Keratinocyte (primary cell): ENCODE measurements at regions not wholly inside any gene's neighbourhood (a gene's known extent, or its start where the extent isn't known, plus 50 kb on each side); places are given as distances from the start of the nearest gene placed in this dataset.

ENCODE experiments used
- DNase-seq: peaks from one replicate; pipeline ENCODE4 v3.0.0-alpha.2; 2011; ENCODE audit warnings: low read depth, missing footprints, low spot score
- FAIRE-seq: peaks from 2 replicates; lab custom pipeline; 2011; peaks lifted over from hg19 to GRCh38; lab: Jason Lieb, UNC
- H2AFZ ChIP-seq: 2 replicates; pipeline ENCODE4 v1.6.0; 2012; ENCODE audit warnings: low read length, control low read depth, inconsistent platforms; ENCODE audit not compliant: control insufficient read depth
- H3K27ac ChIP-seq: 2 replicates; pipeline ENCODE4 v1.5.1; 2011; ENCODE audit warnings: low read length; ENCODE audit not compliant: control insufficient read depth, insufficient read depth
- H3K27me3 ChIP-seq: 3 replicates; pipeline ENCODE4 v1.6.0; 2011; ENCODE audit warnings: low read length; ENCODE audit not compliant: control insufficient read depth, insufficient read depth; ENCODE audit errors: extremely low read depth
- H3K36me3 ChIP-seq, 2 experiments: 2 replicates in 1 of 2; 3 replicates in 1 of 2; pipeline ENCODE4 v1.5.1; 2011; ENCODE audit warnings: low read length in 2 of 2, mild to moderate bottlenecking in 1 of 2; ENCODE audit not compliant: control insufficient read depth in 2 of 2, insufficient read depth in 2 of 2; ENCODE audit errors: extremely low read depth in 1 of 2
- H3K4me1 ChIP-seq: 3 replicates; pipeline ENCODE4 v1.5.1; 2011; ENCODE audit warnings: low read length; ENCODE audit not compliant: control insufficient read depth, insufficient read depth; ENCODE audit errors: extremely low read depth
- H3K4me2 ChIP-seq: 3 replicates; pipeline ENCODE4 v1.6.0; 2011; ENCODE audit warnings: low read depth, low read length; ENCODE audit not compliant: control insufficient read depth, insufficient read depth; ENCODE audit errors: extremely low read depth
- H3K4me3 ChIP-seq, 3 experiments: fragments of 200-600 bp in 1 of 3; sonication (generic) in 1 of 3; 2 replicates in 2 of 3; 3 replicates in 1 of 3; pipeline ENCODE4 v1.5.1; 2011 to 2016; ENCODE audit warnings: low read length in 3 of 3, mild to moderate bottlenecking in 3 of 3, control low read depth in 2 of 3, inconsistent platforms in 1 of 3, low read depth in 1 of 3, mixed read lengths in 1 of 3, mixed run types in 1 of 3, moderate library complexity in 1 of 3; ENCODE audit not compliant: control insufficient read depth in 2 of 3, insufficient read depth in 2 of 3; ENCODE audit errors: extremely low read depth in 1 of 3
- H3K79me2 ChIP-seq: 2 replicates; pipeline ENCODE4 v1.6.0; 2012; ENCODE audit warnings: low read length; ENCODE audit not compliant: control insufficient read depth, insufficient read depth
- H3K9ac ChIP-seq: 3 replicates; pipeline ENCODE4 v1.6.0; 2011; ENCODE audit warnings: low read length; ENCODE audit not compliant: control insufficient read depth, insufficient read depth; ENCODE audit errors: extremely low read depth
- H3K9me1 ChIP-seq: 3 replicates; pipeline ENCODE4 v1.6.0; 2011; ENCODE audit warnings: low read length; ENCODE audit not compliant: control insufficient read depth, insufficient read depth; ENCODE audit errors: extremely low read depth
- H3K9me3 ChIP-seq: 2 replicates; pipeline ENCODE4 v1.5.1; 2012; ENCODE audit warnings: low read depth, low read length; ENCODE audit not compliant: control insufficient read depth
- H4K20me1 ChIP-seq: 3 replicates; pipeline ENCODE4 v1.6.0; 2011; ENCODE audit warnings: low read length; ENCODE audit not compliant: control insufficient read depth, insufficient read depth; ENCODE audit errors: extremely low read depth
- EZH2 ChIP-seq: IDR thresholded peaks from one replicate; pipeline ENCODE4 v1.6.1; 2012; ENCODE audit warnings: inconsistent platforms, mild to moderate bottlenecking, low read length, moderate library complexity
- dilution Hi-C: fragments of 300-500 bp; cut with MboI; formaldehyde crosslinking; loops from one replicate; pipeline ENCODE4 v1.7.0; 2020; ENCODE audit warnings: low sequenced_read_pairs; ENCODE audit not compliant: extremely low pct_ligation_motif_present
- TF ChIP-seq, protein P1 (sequence below), 3 experiments: IDR thresholded peaks in 1 of 3; conservative IDR thresholded peaks in 1 of 3; optimal IDR thresholded peaks in 1 of 3; 2 replicates in 2 of 3; 3 replicates in 1 of 3; pipeline versions ENCODE3 to v1.5.1; 2011; ENCODE audit warnings: low read length in 3 of 3, mild to moderate bottlenecking in 3 of 3, moderate library complexity in 2 of 3, control low read depth in 1 of 3, inconsistent platforms in 1 of 3; ENCODE audit not compliant: insufficient read depth in 2 of 3; ENCODE audit errors: extremely low read depth in 1 of 3

DNA sequence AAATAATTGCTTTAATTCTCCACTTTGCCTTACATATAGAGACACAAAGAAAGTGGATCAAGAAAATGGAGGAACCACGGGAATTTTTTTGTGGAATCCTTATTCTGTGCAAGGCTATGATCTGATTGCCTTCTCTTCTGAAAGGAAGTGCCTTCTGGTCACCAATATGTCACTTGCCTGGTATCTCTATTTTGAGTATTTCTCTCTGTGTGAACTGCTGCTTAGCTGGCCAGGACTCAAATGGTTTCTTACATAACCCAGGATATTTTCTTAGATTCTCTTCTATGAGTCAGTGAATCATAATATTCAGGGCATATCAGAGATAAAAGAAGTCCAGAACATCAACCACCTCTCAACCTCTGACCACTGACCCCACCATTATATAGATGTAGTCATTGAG lies 156.1 kb downstream of the DIO2 start:
- no peaks in the 10 kb centered on the region for H3K27me3 ChIP-seq
- H3K36me3 ChIP-seq = no peaks in the 10 kb centered on the region
- dilution Hi-C loops = no loop called here
- no peak overlapping the region for H3K4me2 ChIP-seq
- no peak overlapping the region for H3K4me3 ChIP-seq
- H4K20me1 ChIP-seq = no peaks in the 10 kb centered on the region
- H3K9ac ChIP-seq = no peak overlapping the region
- H3K9me3 ChIP-seq = no peaks in the 10 kb centered on the region
- H3K4me1 ChIP-seq = no peaks in the 10 kb centered on the region
- H2AFZ ChIP-seq = no peak overlapping the region
- FAIRE-seq = no peak
- no peak overlapping the region for H3K27ac ChIP-seq
- no peaks in the 10 kb centered on the region for H3K9me1 ChIP-seq
- no peak for DNase-seq
- TF ChIP-seq, protein P1, sequence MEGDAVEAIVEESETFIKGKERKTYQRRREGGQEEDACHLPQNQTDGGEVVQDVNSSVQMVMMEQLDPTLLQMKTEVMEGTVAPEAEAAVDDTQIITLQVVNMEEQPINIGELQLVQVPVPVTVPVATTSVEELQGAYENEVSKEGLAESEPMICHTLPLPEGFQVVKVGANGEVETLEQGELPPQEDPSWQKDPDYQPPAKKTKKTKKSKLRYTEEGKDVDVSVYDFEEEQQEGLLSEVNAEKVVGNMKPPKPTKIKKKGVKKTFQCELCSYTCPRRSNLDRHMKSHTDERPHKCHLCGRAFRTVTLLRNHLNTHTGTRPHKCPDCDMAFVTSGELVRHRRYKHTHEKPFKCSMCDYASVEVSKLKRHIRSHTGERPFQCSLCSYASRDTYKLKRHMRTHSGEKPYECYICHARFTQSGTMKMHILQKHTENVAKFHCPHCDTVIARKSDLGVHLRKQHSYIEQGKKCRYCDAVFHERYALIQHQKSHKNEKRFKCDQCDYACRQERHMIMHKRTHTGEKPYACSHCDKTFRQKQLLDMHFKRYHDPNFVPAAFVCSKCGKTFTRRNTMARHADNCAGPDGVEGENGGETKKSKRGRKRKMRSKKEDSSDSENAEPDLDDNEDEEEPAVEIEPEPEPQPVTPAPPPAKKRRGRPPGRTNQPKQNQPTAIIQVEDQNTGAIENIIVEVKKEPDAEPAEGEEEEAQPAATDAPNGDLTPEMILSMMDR (optimal IDR thresholded peaks at IDR 0.05 in 1 of 3, IDR thresholded peaks at IDR 0.05 in 1 of 3, conservative IDR thresholded peaks at IDR 0.05 in 1 of 3; ENCODE audit: extremely low read depth in 1 of 3, insufficient read depth in 2 of 3, low read length in 3 of 3) = no peak
- no peak for TF ChIP-seq EZH2
- no peaks in the 10 kb centered on the region for H3K79me2 ChIP-seq

DNA sequence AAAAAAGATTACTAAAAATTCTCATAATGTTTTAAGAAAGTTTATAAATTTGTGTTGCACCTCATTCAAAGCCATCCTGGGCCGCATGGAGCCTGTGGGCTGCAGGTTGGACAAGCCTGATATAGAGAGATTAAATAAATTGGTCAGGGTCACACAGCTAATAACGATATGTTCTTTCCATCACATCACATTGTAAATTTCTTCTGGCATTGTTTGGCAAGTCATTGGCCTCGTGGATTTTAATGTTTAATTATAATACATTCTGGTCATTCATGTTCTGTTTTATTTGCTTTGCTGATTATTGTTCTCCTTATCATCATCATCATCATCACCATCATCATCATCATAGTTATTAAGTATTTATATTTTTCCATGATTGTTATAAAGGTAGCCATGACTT lies 157.3 kb downstream of the DIO2 start:
- no peaks in the 10 kb centered on the region for H3K36me3 ChIP-seq
- H3K4me3 ChIP-seq = no peak overlapping the region
- no peaks in the 10 kb centered on the region for H3K9me3 ChIP-seq
- no peaks in the 10 kb centered on the region for H4K20me1 ChIP-seq
- no peaks in the 10 kb centered on the region for H3K9me1 ChIP-seq
- FAIRE-seq (no peak), DNase-seq (no peak)
- no peak overlapping the region for H2AFZ ChIP-seq
- TF ChIP-seq, protein P1 (optimal IDR thresholded peaks at IDR 0.05 in 1 of 3, IDR thresholded peaks at IDR 0.05 in 1 of 3, conservative IDR thresholded peaks at IDR 0.05 in 1 of 3; ENCODE audit: extremely low read depth in 1 of 3, insufficient read depth in 2 of 3, low read length in 3 of 3) = no peak
- TF ChIP-seq EZH2 = no peak
- H3K79me2 ChIP-seq = no peaks in the 10 kb centered on the region
- H3K27ac ChIP-seq = no peak overlapping the region
- no peak overlapping the region for H3K4me2 ChIP-seq
- H3K27me3 ChIP-seq = no peaks in the 10 kb centered on the region
- H3K4me1 ChIP-seq = no peaks in the 10 kb centered on the region
- dilution Hi-C loops = no loop called here
- H3K9ac ChIP-seq = no peak overlapping the region
